K562 (cell line): ENCODE measurements at regions not wholly inside any gene's neighbourhood (a gene's known extent, or its start where the extent isn't known, plus 50 kb on each side); places are given as distances from the start of the nearest gene placed in this dataset.

Source experiments
- ATAC-seq: fragments of 200-7000 bp; cut with Tn5 transposase; 3 replicates; pipeline ENCODE4 v1.9.1; 2020; ENCODE audit warnings: moderate library complexity
- BruUV-seq: library from RNA; stranded (reverse); fragments of 400-500 nt; replicated peaks from 2 replicates; lab custom pipeline; 2021; lab: Mats Ljungman, UMichigan
- CTCF ChIA-PET: fragments of 300-600 bp; formaldehyde crosslinking; extraction: SDS; loops from one replicate; lab custom pipeline; 2021; ENCODE audit warnings: low intra/inter-chr PET ratio; lab: Yijun Ruan, JAX
- POLR2A ChIA-PET: fragments of 300-600, 350-650 bp; sonication (Branson Sonifier 250); formaldehyde crosslinking; extraction: SDS; loops from one replicate; lab custom pipeline; 2021; ENCODE audit warnings: antibody characterized with exemption, inconsistent platforms; lab: Yijun Ruan, JAX
- DNase-seq, 4 experiments: peaks; one replicate each; pipeline versions ENCODE4 v3.0.0 to v3.0.0-alpha.2; 2011 to 2018; ENCODE audit warnings: low spot score in 3 of 4, mixed read lengths in 3 of 4; ENCODE audit errors: extremely low read depth in 1 of 4
- FAIRE-seq: peaks from 2 replicates; lab custom pipeline; 2011; peaks lifted over from hg19 to GRCh38; lab: Jason Lieb, UNC
- H2AFZ ChIP-seq: 2 replicates; pipeline ENCODE4 v1.6.0; 2011; ENCODE audit warnings: low read depth, low read length, control low read depth, inconsistent platforms
- H3K27ac ChIP-seq: fragments of 200-600 bp; 3 replicates; pipeline ENCODE4 v1.8.0; 2011; ENCODE audit warnings: low read depth, mild to moderate bottlenecking, control low read depth, inconsistent platforms, low read length, moderate library complexity, mixed read lengths; ENCODE audit errors: extremely low read depth
- H3K27me3 ChIP-seq, 2 experiments: fragments of 300-600 bp in 1 of 2; 2 replicates in 1 of 2; 3 replicates in 1 of 2; pipeline versions ENCODE4 v1.6.0 to v1.8.0; 2011; ENCODE audit warnings: inconsistent platforms in 2 of 2, low read length in 2 of 2, mild to moderate bottlenecking in 1 of 2, mixed read lengths in 1 of 2, moderate library complexity in 1 of 2; ENCODE audit not compliant: control insufficient read depth in 2 of 2, insufficient read depth in 2 of 2
- H3K36me3 ChIP-seq: fragments of 300-600 bp; 3 replicates; pipeline ENCODE4 v1.8.0; 2011; ENCODE audit warnings: mild to moderate bottlenecking, low read length, inconsistent platforms; ENCODE audit not compliant: control insufficient read depth, insufficient read depth
- H3K4me1 ChIP-seq, 2 experiments: fragments of 200-600 bp in 1 of 2; replicated peaks in 1 of 2; 2 replicates in 1 of 2; 3 replicates in 1 of 2; pipeline versions ENCODE4 v1.5.1 to v1.8.0; 2011; ENCODE audit warnings: inconsistent platforms in 2 of 2, low read length in 2 of 2, mild to moderate bottlenecking in 1 of 2, mixed read lengths in 1 of 2, moderate library complexity in 1 of 2; ENCODE audit not compliant: control insufficient read depth in 2 of 2, insufficient read depth in 2 of 2
- H3K4me2 ChIP-seq: 2 replicates; pipeline ENCODE4 v1.6.1; 2011; ENCODE audit warnings: low read length, control low read depth, inconsistent platforms, mixed read lengths; ENCODE audit not compliant: insufficient read depth
- H3K4me3 ChIP-seq: fragments of 200-600 bp; sonication (generic), shearing (Covaris generic); 2 replicates; pipeline ENCODE4 v1.5.1; 2016; ENCODE audit warnings: control low read depth, inconsistent platforms
- H3K79me2 ChIP-seq: fragments of 200-600 bp; 3 replicates; pipeline ENCODE4 v1.8.0; 2011; ENCODE audit warnings: low read length, inconsistent platforms; ENCODE audit not compliant: control insufficient read depth, insufficient read depth
- H3K9ac ChIP-seq, 2 experiments: 2 replicates each; pipeline versions ENCODE4 v1.6.0 to v1.6.1; 2011; ENCODE audit warnings: low read depth in 2 of 2, low read length in 2 of 2, control low read depth in 1 of 2, inconsistent platforms in 1 of 2, mild to moderate bottlenecking in 1 of 2, mixed read lengths in 1 of 2; ENCODE audit not compliant: insufficient read depth in 1 of 2
- H3K9me1 ChIP-seq: one replicate; pipeline ENCODE4 v1.6.0; 2011; ENCODE audit warnings: inconsistent platforms, mild to moderate bottlenecking, low read length, moderate library complexity; ENCODE audit not compliant: control insufficient read depth, insufficient read depth
- H3K9me3 ChIP-seq: replicated peaks from 2 replicates; pipeline ENCODE4 v1.5.1; 2011; ENCODE audit warnings: low read depth, low read length, inconsistent platforms; ENCODE audit not compliant: control insufficient read depth, insufficient read depth
- H4K20me1 ChIP-seq: replicated peaks from 2 replicates; pipeline ENCODE4 v1.6.1; 2011; ENCODE audit warnings: low read length, inconsistent platforms, mixed read lengths; ENCODE audit not compliant: control insufficient read depth, insufficient read depth
- NFYB ChIP-seq: IDR thresholded peaks from 2 replicates; pipeline ENCODE4 v1.6.1; 2011; ENCODE audit warnings: mild to moderate bottlenecking, moderate library complexity; ENCODE audit not compliant: insufficient read length; ENCODE audit errors: extremely low read depth
- SAP30 ChIP-seq: fragments of 200-600 bp; sonication (generic); IDR thresholded peaks from 2 replicates; pipeline ENCODE4 v1.6.1; 2012; ENCODE audit warnings: borderline replicate concordance, low read depth, mild to moderate bottlenecking, moderate library complexity, low read length, control low read depth, inconsistent platforms; ENCODE audit not compliant: insufficient read depth, poor library complexity, severe bottlenecking
- SIRT6 ChIP-seq: IDR thresholded peaks from one replicate; pipeline ENCODE4 v1.6.1; 2012; ENCODE audit warnings: low read depth, mild to moderate bottlenecking, control low read depth, inconsistent platforms, low read length, moderate library complexity
- SMARCA4 ChIP-seq: fragments of 450-650 bp; IDR thresholded peaks from 2 replicates; pipeline ENCODE4 v1.6.1; 2016
- ZBTB43 ChIP-seq: sonication (generic); formaldehyde crosslinking; IDR thresholded peaks from 2 replicates; pipeline ENCODE4 v1.8.0; 2023; ENCODE audit warnings: mild to moderate bottlenecking, missing genetic modification reagents
- ZKSCAN8 ChIP-seq: fragments of 200-800 bp; sonication (Bioruptor generic); IDR thresholded peaks from 2 replicates; pipeline ENCODE4 v1.6.1; 2016; ENCODE audit warnings: missing genetic modification characterization, missing compliant biosample characterization
- ZNF609 ChIP-seq: sonication (generic); formaldehyde crosslinking; IDR thresholded peaks from 2 replicates; pipeline ENCODE4 v1.8.1; 2023; ENCODE audit warnings: missing genetic modification reagents, mild to moderate bottlenecking, borderline replicate concordance
- WGBS: fragments of 100-300 bp; shearing (Covaris generic); methylation state at CpG from one replicate; pipeline ENCODE4 v1.1.6; 2016; ENCODE audit warnings: low coverage, mixed read lengths; ENCODE audit not compliant: insufficient coverage; ENCODE audit errors: missing lambda C conversion rate; 5-methylcytosine and 5-hydroxymethylcytosine counted together
- in situ Hi-C: fragments of 300-500 bp; cut with MboI; formaldehyde crosslinking; loops from 4 replicates; pipeline ENCODE4 v1.15.0; 2018; ENCODE audit warnings: inconsistent platforms, mixed read lengths
- intact Hi-C: fragments of 100-400 bp; cut with micrococcal nuclease; formaldehyde crosslinking; loops from 2 replicates; pipeline ENCODE4 v1.14.2; 2022

- BruUV-seq, result no TSS peak
- Histone ChIP-seq H2AFZ (no peak overlapping the region), H3K4me2 (no peak overlapping the region), H3K27me3 (no peaks in the 10 kb centered on the region), H3K9ac (no peak overlapping the region), H3K9me3 (no peaks in the 10 kb centered on the region), H4K20me1 (no peaks in the 10 kb centered on the region), H3K9me1 (no peaks in the 10 kb centered on the region), H3K79me2 (no peaks in the 10 kb centered on the region), H3K4me3 (no peak overlapping the region), H3K36me3 (no peaks in the 10 kb centered on the region), H3K27ac (no peak overlapping the region), H3K4me1 (no peaks in the 10 kb centered on the region)
- DNase-seq (no peak), FAIRE-seq (no peak), ATAC-seq (no peak)
- TF ChIP-seq ZBTB43 (CRISPR knock-in tag) (no peak), SIRT6 (no peak), SMARCA4 (no peak), ZNF609 (CRISPR knock-in tag) (no peak), SAP30 (no peak), NFYB (no peak), ZKSCAN8 (CRISPR knock-in tag) (no peak)
- ChIA-PET POLR2A (no interaction called here), CTCF (no interaction called here)
- intact Hi-C loops (no loop called here), in situ Hi-C loops (no loop called here)
- 0% methylated on average over 2 of the region's 2 CpGs for WGBS
These were observed 1081.5 kb downstream of the PLOD2 start for GRCh38 chr3:145079436-145079835.
